CD8-positive, alpha-beta memory T cell (primary cell): ENCODE measurements at regions not wholly inside any gene's neighbourhood (a gene's known extent, or its start where the extent isn't known, plus 50 kb on each side); places are given as distances from the start of the nearest gene placed in this dataset.
"Not testable (repeated sequence)": the region's sequence is repeated elsewhere in the genome, so short reads cannot be mapped to it uniquely, and the experiment has no call there.

Source experiments
- CTCF ChIA-PET: fragments of 350-600 bp; sonication (Branson Sonifier 250); formaldehyde crosslinking; loops from one replicate; lab custom pipeline; 2021; ENCODE audit warnings: antibody characterized with exemption; lab: Charles Lee
- POLR2A ChIA-PET: fragments of 350-600 bp; sonication (Branson Sonifier 250); formaldehyde crosslinking; loops from one replicate; lab custom pipeline; 2021; ENCODE audit warnings: antibody characterized with exemption; lab: Charles Lee
- DNase-seq, 5 donors: peaks; one replicate each; pipeline versions ENCODE4 v3.0.0 to v3.0.0-alpha.2; 2020 to 2022; ENCODE audit warnings: mixed read lengths in 1 of 5
- H3K27ac ChIP-seq: one replicate; pipeline ENCODE4 v1.7.0; 2013; ENCODE audit warnings: low read depth, mild to moderate bottlenecking, low read length, moderate library complexity
- H3K27me3 ChIP-seq: 2 replicates; pipeline ENCODE4 v1.7.0; 2013; ENCODE audit warnings: low read length, mild to moderate bottlenecking; ENCODE audit not compliant: insufficient read depth, poor library complexity, severe bottlenecking
- H3K36me3 ChIP-seq: 2 replicates; pipeline ENCODE4 v1.7.0; 2013; ENCODE audit warnings: mild to moderate bottlenecking, low read length, moderate library complexity; ENCODE audit not compliant: insufficient read depth
- H3K4me1 ChIP-seq: 2 replicates; pipeline ENCODE4 v1.7.0; 2013; ENCODE audit warnings: mild to moderate bottlenecking, low read length, moderate library complexity; ENCODE audit not compliant: insufficient read depth
- H3K4me3 ChIP-seq: 2 replicates; pipeline ENCODE4 v1.7.0; 2013; ENCODE audit warnings: mild to moderate bottlenecking, low read length
- H3K9me3 ChIP-seq: 2 replicates; pipeline ENCODE4 v1.7.0; 2013; ENCODE audit warnings: mild to moderate bottlenecking, low read length
- H3K27ac Mint-ChIP-seq, 8 donors: one replicate each; pipeline ENCODE4 v1.8.0; 2020 to 2021; ENCODE audit warnings: mixed read lengths in 8 of 8, mild to moderate bottlenecking in 6 of 8, inconsistent platforms in 3 of 8, moderate library complexity in 3 of 8
- H3K27me3 Mint-ChIP-seq, 2 donors: one replicate each; pipeline ENCODE4 v1.8.0; 2020 to 2021; ENCODE audit warnings: mixed read lengths in 2 of 2, mild to moderate bottlenecking in 1 of 2, moderate library complexity in 1 of 2
- H3K36me3 Mint-ChIP-seq, 3 donors: one replicate each; pipeline ENCODE4 v1.8.0; 2020 to 2021; ENCODE audit warnings: mixed read lengths in 3 of 3, inconsistent platforms in 1 of 3, mild to moderate bottlenecking in 1 of 3
- H3K4me1 Mint-ChIP-seq, 3 donors: one replicate each; pipeline ENCODE4 v1.8.0; 2020 to 2021; ENCODE audit warnings: mixed read lengths in 3 of 3, inconsistent platforms in 1 of 3, mild to moderate bottlenecking in 1 of 3
- H3K4me3 Mint-ChIP-seq, 7 donors: one replicate each; pipeline ENCODE4 v1.8.0; 2020 to 2021; ENCODE audit warnings: mixed read lengths in 7 of 7, mild to moderate bottlenecking in 6 of 7, moderate library complexity in 4 of 7, inconsistent platforms in 2 of 7
- H3K9me3 Mint-ChIP-seq, 5 donors: one replicate each; pipeline ENCODE4 v1.8.0; 2020 to 2022; ENCODE audit warnings: mixed read lengths in 5 of 5, mild to moderate bottlenecking in 3 of 5, moderate library complexity in 2 of 5, inconsistent platforms in 1 of 5

- H3K27ac ChIP-seq, result no peak overlapping the region
- ChIA-PET POLR2A (no interaction called here), CTCF (no interaction called here)
- H3K4me1 Mint-ChIP-seq, result no peaks in the 10 kb centered on the region
- no peaks in the 10 kb centered on the region for H3K9me3 ChIP-seq
- peaks cover 0 to 5% (median 2%) of the 10 kb centered on the region in 5 donors for H3K9me3 Mint-ChIP-seq
- no peak overlapping the region for H3K27ac Mint-ChIP-seq
- H3K27me3 Mint-ChIP-seq, result no peaks in the 10 kb centered on the region
- no peaks in the 10 kb centered on the region for H3K36me3 ChIP-seq
- H3K4me3 ChIP-seq, result no peak overlapping the region
- DNase-seq, result no peak
- no peak overlapping the region for H3K4me3 Mint-ChIP-seq
- H3K36me3 Mint-ChIP-seq, result no peaks in the 10 kb centered on the region
- no peaks in the 10 kb centered on the region for H3K27me3 ChIP-seq
- no peaks in the 10 kb centered on the region for H3K4me1 ChIP-seq
These were observed 782.9 kb downstream of the CCSER2 start for GRCh38 chr10:85111271-85111670.

GRCh38 chr10:85124603-85125051 is 796.2 kb downstream of the CCSER2 start:
- H3K4me1 ChIP-seq, result no peaks in the 10 kb centered on the region
- Mint-ChIP-seq H3K36me3 (no peaks in the 10 kb centered on the region), H3K4me3 (no peak overlapping the region), H3K9me3 (peaks cover 0 to 7% (median 4%) of the 10 kb centered on the region in 5 donors), H3K4me1 (no peaks in the 10 kb centered on the region), H3K27ac (peak overlapping the region in 1 of 8 donors; percentile 75), H3K27me3 (no peaks in the 10 kb centered on the region)
- CTCF ChIA-PET, result no interaction called here
- no peaks in the 10 kb centered on the region for H3K9me3 ChIP-seq
- POLR2A ChIA-PET, result no interaction called here
- no peaks in the 10 kb centered on the region for H3K27me3 ChIP-seq
- H3K36me3 ChIP-seq, result no peaks in the 10 kb centered on the region
- no peak overlapping the region for H3K27ac ChIP-seq
- no peak for DNase-seq
- no peak overlapping the region for H3K4me3 ChIP-seq

GRCh38 chr10:85137253-85137652 is 808.9 kb downstream of the CCSER2 start:
- Histone ChIP-seq H3K4me1 (no peaks in the 10 kb centered on the region), H3K36me3 (no peaks in the 10 kb centered on the region), H3K9me3 (no peaks in the 10 kb centered on the region), H3K4me3 (no peak overlapping the region), H3K27ac (no peak overlapping the region), H3K27me3 (no peaks in the 10 kb centered on the region)
- ChIA-PET POLR2A (no interaction called here), CTCF (no interaction called here)
- no peak for DNase-seq
- Mint-ChIP-seq H3K9me3 (peaks cover 0 to 2% (median under 1%) of the 10 kb centered on the region in 5 donors), H3K4me3 (no peak overlapping the region), H3K27ac (no peak overlapping the region), H3K4me1 (no peaks in the 10 kb centered on the region), H3K27me3 (peaks cover 0 to under 1% of the 10 kb centered on the region in 2 donors), H3K36me3 (no peaks in the 10 kb centered on the region)

- Mint-ChIP-seq H3K4me1 (no peaks in the 10 kb centered on the region), H3K27me3 (peaks cover 0 to 3% of the 10 kb centered on the region in 2 donors), H3K36me3 (no peaks in the 10 kb centered on the region), H3K9me3 (peaks cover 0 to 3% (median 2%) of the 10 kb centered on the region in 5 donors), H3K4me3 (no peak overlapping the region), H3K27ac (no peak overlapping the region)
- Histone ChIP-seq H3K27ac (no peak overlapping the region), H3K4me1 (no peaks in the 10 kb centered on the region), H3K4me3 (no peak overlapping the region), H3K9me3 (no peaks in the 10 kb centered on the region), H3K36me3 (no peaks in the 10 kb centered on the region), H3K27me3 (no peaks in the 10 kb centered on the region)
- ChIA-PET POLR2A (no interaction called here), CTCF (no interaction called here)
- DNase-seq, result no peak
These were observed 809.7 kb downstream of the CCSER2 start for GRCh38 chr10:85138046-85138445.

- ChIA-PET POLR2A (no interaction called here), CTCF (no interaction called here)
- no peaks in the 10 kb centered on the region for H3K4me1 Mint-ChIP-seq
- no peak for DNase-seq
- peaks cover 0 to 3% of the 10 kb centered on the region in 2 donors for H3K27me3 Mint-ChIP-seq
- no peaks in the 10 kb centered on the region for H3K36me3 ChIP-seq
- no peaks in the 10 kb centered on the region for H3K36me3 Mint-ChIP-seq
- no peaks in the 10 kb centered on the region for H3K27me3 ChIP-seq
- no peaks in the 10 kb centered on the region for H3K9me3 ChIP-seq
- H3K27ac ChIP-seq, result no peak overlapping the region
- H3K9me3 Mint-ChIP-seq, result peaks cover 0 to 3% (median 2%) of the 10 kb centered on the region in 5 donors
- no peak overlapping the region for H3K4me3 Mint-ChIP-seq
- no peak overlapping the region for H3K27ac Mint-ChIP-seq
- H3K4me1 ChIP-seq, result no peaks in the 10 kb centered on the region
- H3K4me3 ChIP-seq, result no peak overlapping the region
These were observed 810.7 kb downstream of the CCSER2 start for GRCh38 chr10:85139124-85139523.

- H3K27ac ChIP-seq, H3K36me3 ChIP-seq, H3K4me1 Mint-ChIP-seq, H3K27ac Mint-ChIP-seq, H3K9me3 ChIP-seq, CTCF ChIA-PET, H3K9me3 Mint-ChIP-seq, H3K4me3 Mint-ChIP-seq, H3K36me3 Mint-ChIP-seq, DNase-seq, H3K27me3 ChIP-seq, H3K4me1 ChIP-seq, POLR2A ChIA-PET, H3K4me3 ChIP-seq, H3K27me3 Mint-ChIP-seq: not testable (repeated sequence)
These were observed 813.1 kb downstream of the CCSER2 start for GRCh38 chr10:85141520-85141919.

- Histone ChIP-seq H3K36me3 (no peaks in the 10 kb centered on the region), H3K4me1 (no peaks in the 10 kb centered on the region), H3K4me3 (no peak overlapping the region), H3K27ac (no peak overlapping the region), H3K9me3 (no peaks in the 10 kb centered on the region), H3K27me3 (no peaks in the 10 kb centered on the region)
- Mint-ChIP-seq H3K4me1 (no peaks in the 10 kb centered on the region), H3K27ac (no peak overlapping the region), H3K27me3 (peaks cover 0 to 3% of the 10 kb centered on the region in 2 donors), H3K4me3 (no peak overlapping the region), H3K36me3 (no peaks in the 10 kb centered on the region), H3K9me3 (peaks cover 0 to 3% (median 2%) of the 10 kb centered on the region in 5 donors)
- DNase-seq, result no peak
- ChIA-PET CTCF (no interaction called here), POLR2A (no interaction called here)
These were observed 817.6 kb downstream of the CCSER2 start for GRCh38 chr10:85145966-85146365.

- Histone ChIP-seq H3K4me3 (no peak overlapping the region), H3K27me3 (no peaks in the 10 kb centered on the region), H3K4me1 (no peaks in the 10 kb centered on the region), H3K9me3 (no peaks in the 10 kb centered on the region), H3K36me3 (no peaks in the 10 kb centered on the region), H3K27ac (no peak overlapping the region)
- peaks cover 0 to 2% (median 0%) of the 10 kb centered on the region in 5 donors for H3K9me3 Mint-ChIP-seq
- H3K27ac Mint-ChIP-seq, result no peak overlapping the region
- H3K27me3 Mint-ChIP-seq, result no peaks in the 10 kb centered on the region
- no peak for DNase-seq
- ChIA-PET POLR2A (no interaction called here), CTCF (no interaction called here)
- no peak overlapping the region for H3K4me3 Mint-ChIP-seq
- H3K4me1 Mint-ChIP-seq, result no peaks in the 10 kb centered on the region
- H3K36me3 Mint-ChIP-seq, result no peaks in the 10 kb centered on the region
These were observed 819.2 kb downstream of the CCSER2 start for GRCh38 chr10:85147346-85148250.
